NCI-H460 (cell line): ENCODE measurements at regions not wholly inside any gene's neighbourhood (a gene's known extent, or its start where the extent isn't known, plus 50 kb on each side); places are given as distances from the start of the nearest gene placed in this dataset.

Experiments used
- DNase-seq: peaks from one replicate; pipeline ENCODE4 v3.0.0-alpha.2; 2016; ENCODE audit warnings: low read depth; ENCODE audit errors: extremely low read depth

DNA sequence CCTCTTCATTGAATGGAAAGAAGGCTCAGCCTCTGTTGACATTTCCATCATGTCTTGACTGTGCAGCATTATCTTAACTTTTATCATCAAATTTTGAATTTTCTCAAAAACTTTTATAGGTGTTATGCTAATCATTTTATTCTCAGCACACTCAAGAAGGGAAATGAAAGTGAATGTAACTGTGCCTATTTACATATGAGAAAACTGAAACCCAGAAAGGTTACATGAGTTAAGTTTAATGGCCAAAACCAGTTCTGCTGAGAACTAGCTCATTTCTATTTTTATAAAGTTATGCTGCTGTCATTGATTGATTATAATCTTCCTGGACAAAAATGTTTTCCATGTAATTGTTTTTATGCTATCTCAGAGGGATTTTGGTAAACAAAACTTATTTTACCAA, 618.8 kb upstream of the NRXN1 start:
- no peak for DNase-seq

DNA sequence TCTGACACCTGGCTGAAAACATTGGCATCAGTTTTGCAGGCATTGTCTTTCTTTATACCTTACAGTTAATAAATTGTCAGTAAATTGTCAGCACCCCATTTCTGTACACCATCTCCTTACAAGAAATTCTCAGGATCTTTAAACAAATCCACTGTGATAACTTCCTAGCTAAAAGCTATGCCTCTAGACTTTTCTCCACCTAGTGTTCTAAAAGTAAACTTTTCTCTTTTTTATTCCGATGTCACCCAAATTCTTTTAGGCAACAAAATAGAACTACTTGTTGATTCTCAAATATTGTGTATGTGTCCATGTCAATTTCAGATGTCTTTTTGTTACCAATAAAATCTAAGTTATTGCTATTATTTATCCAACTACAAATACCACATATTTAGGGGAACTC, 617.4 kb upstream of the NRXN1 start:
- DNase-seq, result no peak

DNA sequence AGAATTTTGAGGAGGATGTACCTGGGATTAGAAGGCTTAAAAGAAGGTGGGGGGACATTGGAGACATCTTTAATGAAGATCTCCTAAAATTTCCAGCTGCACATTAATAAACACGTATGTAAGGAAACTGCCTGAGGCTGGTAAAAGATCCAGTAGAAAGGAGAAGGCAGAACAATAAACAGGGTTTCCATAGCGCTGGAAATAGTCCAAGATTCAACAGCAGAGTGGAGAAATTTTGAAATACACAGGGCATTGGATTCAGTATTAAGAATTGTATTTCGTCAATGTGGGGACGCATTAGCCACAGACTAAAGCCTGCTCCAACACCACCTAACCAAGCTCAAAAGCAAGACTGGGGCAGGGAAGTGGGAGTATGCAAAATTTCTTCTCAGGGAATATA, 606.9 kb upstream of the NRXN1 start:
- DNase-seq, result no peak

- no peak for DNase-seq
Measured at GRCh38 chr2:51633073-51633472, 601.1 kb upstream of the NRXN1 start.

GRCh38 chr2:51629406-51629805, 597.5 kb upstream of the NRXN1 start:
- DNase-seq, result no peak

GRCh38 chr2:51628917-51629316, 597.0 kb upstream of the NRXN1 start:
- DNase-seq, result no peak

GRCh38 chr2:51624995-51625394, 593.1 kb upstream of the NRXN1 start:
- DNase-seq, result no peak

GRCh38 chr2:51620796-51621195, 588.9 kb upstream of the NRXN1 start:
- no peak for DNase-seq

DNA sequence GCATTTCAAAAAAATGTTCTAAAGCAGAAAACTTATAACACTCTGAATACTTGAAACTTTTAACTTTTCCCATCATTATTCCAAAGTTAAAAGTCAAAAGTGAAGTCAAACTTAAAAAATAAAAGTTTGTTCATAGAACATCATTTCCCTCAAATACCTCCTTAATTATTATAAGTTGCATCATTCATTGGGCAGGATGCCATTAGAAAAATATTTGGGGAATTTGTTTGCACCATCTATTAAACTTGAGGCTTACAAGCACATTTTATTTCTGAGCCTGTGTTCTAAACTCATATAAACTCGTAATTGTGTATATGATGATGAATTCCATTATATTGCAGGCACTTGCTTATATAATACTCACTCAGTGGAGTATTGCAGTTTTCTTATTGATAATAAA, 588.0 kb upstream of the NRXN1 start:
- DNase-seq, result no peak

- no peak for DNase-seq
Measured at GRCh38 chr2:51612387-51612786, 580.5 kb upstream of the NRXN1 start.

GRCh38 chr2:51601706-51602105, 569.8 kb upstream of the NRXN1 start:
- DNase-seq, result no peak

- DNase-seq, result no peak
Measured at GRCh38 chr2:51597086-51597485, 565.2 kb upstream of the NRXN1 start.

DNA sequence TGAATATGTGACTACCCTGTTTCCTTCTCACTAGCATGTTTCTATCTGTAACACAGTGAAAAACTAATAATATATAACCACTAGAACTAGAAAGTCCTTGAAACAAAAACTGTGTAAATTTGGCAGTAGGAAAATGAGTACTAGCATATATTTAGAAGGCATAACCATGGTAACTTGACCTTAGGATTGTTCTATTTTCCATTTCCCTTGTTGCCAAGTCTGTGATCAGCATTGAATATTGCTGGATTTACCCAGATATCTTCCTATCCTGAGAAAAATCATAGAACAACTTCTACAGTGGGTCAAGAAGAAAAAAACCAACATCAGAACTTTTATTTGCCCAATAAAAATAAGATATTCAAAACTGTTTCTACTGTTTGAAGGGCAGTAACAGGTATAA, 563.9 kb upstream of the NRXN1 start:
- DNase-seq, result no peak

DNA sequence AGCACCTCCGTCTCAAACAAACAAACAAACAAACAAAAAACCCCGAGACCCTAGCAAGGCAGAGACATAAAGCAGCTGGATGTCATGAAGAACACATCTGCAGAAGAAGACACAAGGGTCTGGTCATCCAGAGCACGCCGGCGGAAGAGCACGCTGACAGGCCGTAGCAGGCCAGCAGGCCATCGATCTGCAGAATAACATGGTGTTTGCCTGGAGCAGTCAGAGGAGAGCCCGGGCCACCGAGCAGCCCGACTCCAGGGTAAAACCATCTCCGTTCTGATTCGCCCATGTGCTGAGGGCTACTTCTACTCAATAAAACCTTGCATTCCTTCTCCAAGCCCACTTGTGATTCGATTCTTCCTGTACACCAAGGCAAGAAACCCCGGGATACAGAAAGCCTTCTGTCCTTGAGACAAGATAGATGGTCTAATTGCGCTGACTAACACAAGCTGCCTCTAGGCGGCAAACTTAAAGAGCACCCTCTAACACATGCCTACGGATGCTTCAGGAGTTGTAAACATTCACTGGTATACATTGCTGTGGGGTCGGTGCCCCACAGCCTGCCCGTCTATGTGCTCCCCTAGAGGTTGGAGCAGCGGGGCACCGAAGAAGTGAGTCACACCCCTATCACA, 549.8 kb upstream of the NRXN1 start:
- DNase-seq, result no peak

- no peak for DNase-seq
Measured at GRCh38 chr2:51579412-51579811, 547.5 kb upstream of the NRXN1 start.

- DNase-seq, result no peak
Measured at GRCh38 chr2:51575181-51575580, 543.2 kb upstream of the NRXN1 start.

GRCh38 chr2:51559026-51559425, 527.1 kb upstream of the NRXN1 start:
- DNase-seq, result no peak

DNA sequence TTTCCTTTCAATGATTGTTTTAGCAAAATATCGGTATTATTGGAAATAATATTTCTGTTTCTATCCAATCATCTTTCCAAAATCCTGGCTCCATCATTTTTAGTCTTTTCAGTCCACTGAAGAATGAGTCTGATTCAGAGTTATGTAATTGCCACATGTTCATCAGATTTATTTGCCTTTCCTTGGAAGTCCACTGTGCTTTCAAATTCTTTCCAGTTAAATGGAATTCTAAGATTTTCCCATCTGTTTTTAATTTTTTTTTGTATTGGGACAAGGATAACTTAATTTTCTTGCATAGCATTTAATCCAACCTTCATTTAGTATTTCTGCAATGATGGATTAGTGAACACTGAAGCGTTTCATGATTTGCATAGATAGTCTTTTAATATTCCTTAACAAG, 521.5 kb upstream of the NRXN1 start:
- no peak for DNase-seq

- no peak for DNase-seq
Measured at GRCh38 chr2:51535763-51536162, 503.8 kb upstream of the NRXN1 start.

DNA sequence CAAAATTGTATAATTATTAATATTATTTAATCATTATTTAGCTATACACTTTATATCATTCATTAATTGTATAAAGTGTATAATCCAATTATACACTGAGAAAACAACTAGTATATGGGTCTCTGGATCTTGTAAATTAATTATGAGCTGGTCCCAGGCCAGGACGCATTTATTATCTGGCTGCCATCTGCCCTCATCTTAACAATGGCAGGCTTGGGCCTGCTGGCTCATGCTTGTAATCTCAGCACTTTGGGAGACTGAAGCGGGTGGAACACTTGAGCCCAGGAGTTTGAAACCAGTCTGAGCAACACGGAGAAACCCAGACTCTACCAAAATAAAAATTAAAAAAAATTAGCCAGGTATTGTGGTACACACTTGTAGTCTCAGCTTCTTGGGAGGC, 502.2 kb upstream of the NRXN1 start:
- DNase-seq, result no peak

- no peak for DNase-seq
Measured at GRCh38 chr2:51528156-51528555, 496.2 kb upstream of the NRXN1 start.

DNA sequence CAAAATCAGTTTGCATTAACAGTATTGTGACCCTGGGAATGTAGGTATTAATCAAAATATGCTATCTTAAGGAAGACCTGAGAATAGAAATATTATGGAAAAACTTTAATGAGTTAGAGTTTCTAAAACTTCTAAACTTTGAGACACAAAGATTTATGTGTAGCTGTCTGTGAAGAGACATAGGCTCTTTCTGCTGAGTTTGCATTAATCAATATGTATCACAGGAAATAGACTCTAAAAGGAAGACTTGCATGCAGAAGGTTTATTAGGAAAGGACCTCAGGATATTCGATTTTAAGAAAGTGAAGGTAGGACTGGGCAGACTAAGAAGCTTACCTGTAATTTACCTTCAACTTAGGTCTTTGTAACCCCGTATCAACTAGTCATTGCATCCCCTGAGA, 494.8 kb upstream of the NRXN1 start:
- DNase-seq, result no peak

GRCh38 chr2:51516667-51517066, 484.7 kb upstream of the NRXN1 start:
- DNase-seq, result no peak
